GM19467 (cell line): ENCODE measurements at regions not wholly inside any gene's neighbourhood (a gene's known extent, or its start where the extent isn't known, plus 50 kb on each side); places are given as distances from the start of the nearest gene placed in this dataset.
"Not testable (repeated sequence)": the region's sequence is repeated elsewhere in the genome, so short reads cannot be mapped to it uniquely, and the experiment has no call there.

Experiments
- ATAC-seq: cut with Tn5 transposase; IDR thresholded peaks from one replicate; pipeline ENCODE4 v1.9.1; 2021; ENCODE audit warnings: mild to moderate bottlenecking, moderate library complexity; ENCODE audit not compliant: unreplicated experiment

DNA sequence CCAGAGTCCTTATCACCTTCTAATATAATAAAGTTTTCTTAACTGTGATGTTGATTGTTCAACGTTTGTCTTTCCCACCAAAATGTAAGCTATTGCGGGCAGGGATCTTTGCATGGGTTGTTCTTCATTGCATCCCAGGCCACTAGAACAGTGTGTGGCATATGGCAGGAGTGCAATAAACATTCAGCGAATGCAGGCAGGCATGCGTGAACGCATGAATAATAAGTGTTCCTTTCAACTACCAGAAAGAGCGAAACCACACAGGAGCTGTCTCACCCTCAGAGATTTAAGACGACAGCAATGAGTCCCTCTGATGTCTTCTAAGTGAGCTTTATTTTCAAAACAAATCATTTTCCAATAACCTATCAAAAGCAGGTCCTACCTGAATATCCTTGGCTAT is 2693.1 kb upstream of the TPTE start:
- not testable (repeated sequence) for ATAC-seq

DNA sequence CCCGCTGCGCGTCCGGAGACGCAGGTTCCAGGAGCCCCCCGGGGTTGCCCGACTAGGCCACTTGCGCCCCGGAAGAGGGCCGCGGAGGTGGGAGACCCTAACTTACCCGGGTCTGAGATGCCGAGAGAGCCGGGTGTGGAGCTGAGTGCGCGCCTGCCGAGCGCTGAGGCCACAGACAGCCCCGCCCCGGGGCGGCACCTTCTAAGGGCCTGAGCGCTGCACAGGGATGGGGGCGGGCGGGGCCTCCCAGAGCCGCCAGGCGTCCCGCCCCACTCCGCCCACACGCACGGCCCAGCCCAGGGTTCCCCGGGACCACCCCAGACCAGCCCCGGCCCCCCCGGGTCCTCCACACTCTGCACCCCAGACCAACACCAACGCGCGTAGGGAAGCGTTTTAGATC is 2692.0 kb upstream of the TPTE start:
- not testable (repeated sequence) for ATAC-seq

DNA sequence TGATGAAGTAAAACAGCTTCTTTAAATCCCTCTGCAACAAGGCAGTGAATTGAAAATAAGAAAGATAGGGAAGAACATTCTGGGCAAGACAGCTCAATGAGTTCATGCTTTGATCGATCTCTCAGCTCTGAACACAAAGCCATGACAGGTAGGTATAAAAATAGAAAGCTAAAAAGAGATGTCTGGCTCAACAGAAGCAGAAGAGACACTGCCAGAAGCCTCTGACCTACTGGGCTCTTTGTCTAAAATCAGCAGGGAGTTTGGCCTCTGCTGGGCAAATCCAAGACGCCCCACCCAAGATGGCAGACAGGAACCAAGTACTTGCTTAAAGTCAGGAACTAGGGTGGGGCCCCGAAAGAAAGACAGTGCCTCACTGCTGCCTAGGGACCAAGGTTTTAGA is 2684.1 kb upstream of the TPTE start:
- ATAC-seq: not testable (repeated sequence)

DNA sequence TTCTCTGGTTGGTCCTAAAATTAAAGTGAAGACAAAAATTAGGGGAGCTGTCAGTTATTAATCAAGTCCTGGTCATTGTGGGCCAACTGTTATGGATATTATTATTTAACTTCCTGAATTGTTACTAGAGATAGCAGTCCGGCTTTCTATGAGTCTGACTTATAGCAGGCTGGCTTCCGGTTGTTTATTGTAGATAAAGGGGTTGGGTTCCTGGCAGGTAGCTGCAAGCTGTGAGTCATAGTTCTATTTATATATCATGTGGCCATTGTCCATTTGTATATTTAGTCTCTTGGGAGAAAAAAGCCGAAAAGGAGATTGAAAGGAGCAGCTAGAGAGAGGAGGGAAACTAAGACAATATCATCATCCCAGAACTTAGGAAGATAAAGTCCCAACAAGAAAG is 2668.0 kb upstream of the TPTE start:
- ATAC-seq: not testable (repeated sequence)

DNA sequence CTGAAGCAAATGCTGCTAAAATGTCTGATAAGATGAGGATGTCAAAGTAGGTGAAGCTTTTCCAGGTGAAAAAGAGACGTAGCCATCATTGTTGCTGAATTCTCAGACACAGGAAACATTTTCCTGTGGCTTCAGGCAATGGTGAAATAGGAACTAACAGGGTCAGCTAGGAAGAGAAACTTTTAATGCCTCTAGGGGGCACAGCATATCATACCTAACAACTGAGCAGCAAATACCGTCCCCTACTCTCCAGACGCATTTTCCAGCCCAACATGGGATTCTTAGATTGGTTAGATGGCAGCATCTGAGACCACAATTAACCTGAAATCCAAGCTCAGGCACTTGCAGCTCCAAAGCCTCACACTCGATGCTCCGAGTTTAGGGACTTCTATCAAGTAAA is 2667.5 kb upstream of the TPTE start:
- ATAC-seq: not testable (repeated sequence)
